ENCODE measurements at regions not wholly inside any gene's neighbourhood (a gene's known extent, or its start where the extent isn't known, plus 50 kb on each side); places are given as distances from the start of the nearest gene placed in this dataset.

DNA sequence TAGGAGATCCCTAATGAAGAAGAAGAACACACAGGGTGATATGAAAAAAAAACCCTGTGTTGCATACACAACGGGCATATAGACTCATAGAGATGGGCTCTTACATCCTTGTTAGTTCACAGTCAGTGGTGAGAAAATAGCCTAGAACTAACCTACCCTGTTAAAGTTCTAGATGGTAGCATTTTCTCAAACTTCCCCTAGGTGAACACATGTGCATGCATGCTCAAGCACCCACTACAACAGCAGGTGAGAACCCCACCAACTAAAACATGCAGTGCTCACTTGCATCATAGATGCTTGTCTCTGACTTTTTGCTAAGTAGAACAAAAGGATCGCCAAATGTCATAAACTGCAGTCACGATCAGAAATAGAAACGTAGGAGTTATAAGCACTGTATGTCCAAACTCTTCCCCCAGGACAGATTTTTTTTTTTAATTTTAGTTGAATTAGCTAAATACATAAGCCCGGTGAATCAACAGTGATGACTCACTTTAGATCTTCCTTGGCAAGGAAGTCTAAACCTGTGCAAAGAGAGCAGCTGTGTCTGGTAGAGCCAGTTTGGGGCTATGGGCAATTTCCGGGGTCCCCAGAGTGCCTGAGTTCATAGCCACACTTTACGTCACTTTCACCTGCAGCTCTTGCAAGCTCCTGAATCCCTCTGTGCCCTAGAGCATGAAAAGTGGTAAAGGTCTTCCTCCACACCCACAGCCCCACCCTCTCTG is 96.2 kb upstream of the SEMA6D start:
- 67% methylated on average over 1 of the region's 7 CpGs for WGBS (ENCODE audit: insufficient coverage)
- peaks cover 2% of the 10 kb centered on the region for H3K4me1 ChIP-seq (ENCODE audit: control insufficient read depth, insufficient read depth, low read length)
- H3K9me3 ChIP-seq (replicated peaks; ENCODE audit: control insufficient read depth, low read depth, low read length): no peaks in the 10 kb centered on the region
- DNase-seq: no peak
- no peaks in the 10 kb centered on the region for H3K27me3 ChIP-seq (ENCODE audit: control insufficient read depth, insufficient read depth, low read length)
- H3K36me3 ChIP-seq (ENCODE audit: control insufficient read depth, insufficient read depth, low read length): no peaks in the 10 kb centered on the region
- H3K4me3 ChIP-seq (ENCODE audit: low read length): no peak overlapping the region
- H3K27ac ChIP-seq (ENCODE audit: low read length): no peak overlapping the region

GRCh38 chr15:47622055-47622454 is 95.2 kb upstream of the SEMA6D start:
- H3K4me3 ChIP-seq (ENCODE audit: low read length): no peak overlapping the region
- WGBS (ENCODE audit: insufficient coverage): 63% methylated on average over 2 of the region's 2 CpGs
- H3K27me3 ChIP-seq (ENCODE audit: control insufficient read depth, insufficient read depth, low read length): no peaks in the 10 kb centered on the region
- peaks cover 2% of the 10 kb centered on the region for H3K4me1 ChIP-seq (ENCODE audit: control insufficient read depth, insufficient read depth, low read length)
- DNase-seq: no peak
- H3K36me3 ChIP-seq (ENCODE audit: control insufficient read depth, insufficient read depth, low read length): no peaks in the 10 kb centered on the region
- H3K9me3 ChIP-seq (replicated peaks; ENCODE audit: control insufficient read depth, low read depth, low read length): no peaks in the 10 kb centered on the region
- no peak overlapping the region for H3K27ac ChIP-seq (ENCODE audit: low read length)

- no peak overlapping the region for H3K27ac ChIP-seq (ENCODE audit: low read length)
- H3K4me3 ChIP-seq (ENCODE audit: low read length): no peak overlapping the region
- no peaks in the 10 kb centered on the region for H3K27me3 ChIP-seq (ENCODE audit: control insufficient read depth, insufficient read depth, low read length)
- no peaks in the 10 kb centered on the region for H3K9me3 ChIP-seq (replicated peaks; ENCODE audit: control insufficient read depth, low read depth, low read length)
- H3K4me1 ChIP-seq (ENCODE audit: control insufficient read depth, insufficient read depth, low read length): peaks cover 2% of the 10 kb centered on the region
- H3K36me3 ChIP-seq (ENCODE audit: control insufficient read depth, insufficient read depth, low read length): no peaks in the 10 kb centered on the region
- no peak for DNase-seq
These were observed 92.8 kb upstream of the SEMA6D start for GRCh38 chr15:47624503-47624902.

- WGBS (ENCODE audit: insufficient coverage): no CpG with 5 or more reads among the region's 1 CpG
- Histone ChIP-seq H3K4me3 (ENCODE audit: low read length) (no peak overlapping the region), H3K4me1 (ENCODE audit: control insufficient read depth, insufficient read depth, low read length) (no peaks in the 10 kb centered on the region), H3K27me3 (ENCODE audit: control insufficient read depth, insufficient read depth, low read length) (no peaks in the 10 kb centered on the region), H3K9me3 (replicated peaks; ENCODE audit: control insufficient read depth, low read depth, low read length) (no peaks in the 10 kb centered on the region), H3K36me3 (ENCODE audit: control insufficient read depth, insufficient read depth, low read length) (no peaks in the 10 kb centered on the region), H3K27ac (ENCODE audit: low read length) (no peak overlapping the region)
- DNase-seq: peak; percentile 63
These were observed 78.3 kb upstream of the SEMA6D start for GRCh38 chr15:47639042-47639441.

- Histone ChIP-seq H3K4me3 (ENCODE audit: low read length) (no peak overlapping the region), H3K27ac (ENCODE audit: low read length) (no peak overlapping the region), H3K27me3 (ENCODE audit: control insufficient read depth, insufficient read depth, low read length) (no peaks in the 10 kb centered on the region), H3K4me1 (ENCODE audit: control insufficient read depth, insufficient read depth, low read length) (peaks cover 2% of the 10 kb centered on the region), H3K9me3 (replicated peaks; ENCODE audit: control insufficient read depth, low read depth, low read length) (no peaks in the 10 kb centered on the region), H3K36me3 (ENCODE audit: control insufficient read depth, insufficient read depth, low read length) (no peaks in the 10 kb centered on the region)
- DNase-seq: no peak
- 74% methylated on average over 4 of the region's 5 CpGs for WGBS (ENCODE audit: insufficient coverage)
These were observed 77.2 kb upstream of the SEMA6D start for GRCh38 chr15:47640079-47640478.

GRCh38 chr15:47640901-47641300 is 76.4 kb upstream of the SEMA6D start:
- Histone ChIP-seq H3K27ac (ENCODE audit: low read length) (no peak overlapping the region), H3K4me3 (ENCODE audit: low read length) (no peak overlapping the region), H3K27me3 (ENCODE audit: control insufficient read depth, insufficient read depth, low read length) (no peaks in the 10 kb centered on the region), H3K9me3 (replicated peaks; ENCODE audit: control insufficient read depth, low read depth, low read length) (no peaks in the 10 kb centered on the region), H3K4me1 (ENCODE audit: control insufficient read depth, insufficient read depth, low read length) (peaks cover 2% of the 10 kb centered on the region), H3K36me3 (ENCODE audit: control insufficient read depth, insufficient read depth, low read length) (no peaks in the 10 kb centered on the region)
- 20% methylated on average over 1 of the region's 7 CpGs for WGBS (ENCODE audit: insufficient coverage)
- peak; percentile 18 for DNase-seq

- H3K36me3 ChIP-seq (ENCODE audit: control insufficient read depth, insufficient read depth, low read length): no peaks in the 10 kb centered on the region
- DNase-seq: peak; percentile 54
- WGBS (ENCODE audit: insufficient coverage): 38% methylated on average over 2 of the region's 3 CpGs
These were observed 72.6 kb upstream of the SEMA6D start for GRCh38 chr15:47644722-47645121.

GRCh38 chr15:47650564-47650963 is 66.7 kb upstream of the SEMA6D start:
- Histone ChIP-seq H3K4me3 (ENCODE audit: low read length) (no peak overlapping the region), H3K9me3 (replicated peaks; ENCODE audit: control insufficient read depth, low read depth, low read length) (no peaks in the 10 kb centered on the region), H3K4me1 (ENCODE audit: control insufficient read depth, insufficient read depth, low read length) (peaks cover 4% of the 10 kb centered on the region), H3K27ac (ENCODE audit: low read length) (no peak overlapping the region), H3K36me3 (ENCODE audit: control insufficient read depth, insufficient read depth, low read length) (no peaks in the 10 kb centered on the region), H3K27me3 (ENCODE audit: control insufficient read depth, insufficient read depth, low read length) (no peaks in the 10 kb centered on the region)
- WGBS (ENCODE audit: insufficient coverage): no CpG with 5 or more reads among the region's 3 CpGs
- DNase-seq: no peak

More at GRCh38 chr15:47644722-47645121, 72.6 kb upstream of the SEMA6D start:
- Histone ChIP-seq H3K27me3 (ENCODE audit: control insufficient read depth, insufficient read depth, low read length) (no peaks in the 10 kb centered on the region), H3K9me3 (replicated peaks; ENCODE audit: control insufficient read depth, low read depth, low read length) (no peaks in the 10 kb centered on the region), H3K4me3 (ENCODE audit: low read length) (no peak overlapping the region), H3K27ac (ENCODE audit: low read length) (no peak overlapping the region), H3K4me1 (ENCODE audit: control insufficient read depth, insufficient read depth, low read length) (peaks cover 4% of the 10 kb centered on the region)

- peak; percentile 14 for DNase-seq
- Histone ChIP-seq H3K27ac (ENCODE audit: low read length) (no peak overlapping the region), H3K9me3 (replicated peaks; ENCODE audit: control insufficient read depth, low read depth, low read length) (no peaks in the 10 kb centered on the region), H3K4me1 (ENCODE audit: control insufficient read depth, insufficient read depth, low read length) (peaks cover 4% of the 10 kb centered on the region), H3K27me3 (ENCODE audit: control insufficient read depth, insufficient read depth, low read length) (no peaks in the 10 kb centered on the region), H3K4me3 (ENCODE audit: low read length) (no peak overlapping the region), H3K36me3 (ENCODE audit: control insufficient read depth, insufficient read depth, low read length) (no peaks in the 10 kb centered on the region)
- 7% methylated on average over 2 of the region's 7 CpGs for WGBS (ENCODE audit: insufficient coverage)
These were observed 65.0 kb upstream of the SEMA6D start for GRCh38 chr15:47652328-47652727.

DNA sequence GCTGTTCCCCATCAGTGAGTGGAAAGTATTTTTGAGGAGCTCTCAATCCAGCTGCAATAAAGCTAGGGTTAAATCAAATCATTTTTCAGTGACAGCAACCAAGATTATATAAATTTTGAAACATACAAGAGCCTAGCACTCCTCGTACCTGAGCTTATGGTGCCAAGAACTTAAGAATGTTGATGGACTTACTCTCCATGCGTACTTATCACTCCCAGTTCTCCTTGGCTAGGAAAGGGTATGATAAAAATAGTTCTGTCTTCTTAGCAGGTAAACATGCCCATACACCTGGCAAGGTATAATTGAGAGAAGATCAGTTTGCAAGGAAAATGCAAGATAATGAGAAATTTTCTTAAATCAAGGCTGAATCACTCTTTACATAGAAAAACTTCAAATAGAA is 64.5 kb upstream of the SEMA6D start:
- H3K36me3 ChIP-seq (ENCODE audit: control insufficient read depth, insufficient read depth, low read length): no peaks in the 10 kb centered on the region
- no peak for DNase-seq
- H3K27ac ChIP-seq (ENCODE audit: low read length): no peak overlapping the region
- no peak overlapping the region for H3K4me3 ChIP-seq (ENCODE audit: low read length)
- H3K4me1 ChIP-seq (ENCODE audit: control insufficient read depth, insufficient read depth, low read length): peaks cover 4% of the 10 kb centered on the region
- H3K9me3 ChIP-seq (replicated peaks; ENCODE audit: control insufficient read depth, low read depth, low read length): no peaks in the 10 kb centered on the region
- no CpG with 5 or more reads among the region's 2 CpGs for WGBS (ENCODE audit: insufficient coverage)
- no peaks in the 10 kb centered on the region for H3K27me3 ChIP-seq (ENCODE audit: control insufficient read depth, insufficient read depth, low read length)

- H3K27me3 ChIP-seq (ENCODE audit: control insufficient read depth, insufficient read depth, low read length): no peaks in the 10 kb centered on the region
- no peak for DNase-seq
- 74% methylated on average over 3 of the region's 5 CpGs for WGBS (ENCODE audit: insufficient coverage)
- no peak overlapping the region for H3K27ac ChIP-seq (ENCODE audit: low read length)
- no peaks in the 10 kb centered on the region for H3K36me3 ChIP-seq (ENCODE audit: control insufficient read depth, insufficient read depth, low read length)
- H3K4me1 ChIP-seq (ENCODE audit: control insufficient read depth, insufficient read depth, low read length): no peaks in the 10 kb centered on the region
- no peak overlapping the region for H3K4me3 ChIP-seq (ENCODE audit: low read length)
- H3K9me3 ChIP-seq (replicated peaks; ENCODE audit: control insufficient read depth, low read depth, low read length): no peaks in the 10 kb centered on the region
These were observed 55.6 kb upstream of the SEMA6D start for GRCh38 chr15:47661661-47662180.

All from muscle of leg (tissue), 3 donors.